ENCODE measurements at regions not wholly inside any gene's neighbourhood (a gene's known extent, or its start where the extent isn't known, plus 50 kb on each side); places are given as distances from the start of the nearest gene placed in this dataset.

- Histone ChIP-seq H3K27me3 (no peaks in the 10 kb centered on the region), H3K4me1 (no peaks in the 10 kb centered on the region), H3K27ac (no peak overlapping the region), H3K36me3 (no peaks in the 10 kb centered on the region), H3K4me3 (no peak overlapping the region), H3K9me3 (no peaks in the 10 kb centered on the region)
- no peak for DNase-seq (ENCODE audit: low spot score in 2 of 2)
- no peak for TF ChIP-seq CTCF (IDR thresholded peaks at IDR 0.05)
- intact Hi-C loops (cut with DNase I) = no loop called here
Measured at GRCh38 chr3:162211470-162211869, 714.9 kb downstream of the OTOL1 start.

- no peaks in the 10 kb centered on the region for H3K36me3 ChIP-seq
- no peak for TF ChIP-seq CTCF (IDR thresholded peaks at IDR 0.05)
- H3K4me3 ChIP-seq = no peak overlapping the region
- intact Hi-C loops (cut with DNase I) = no loop called here
- H3K4me1 ChIP-seq = peaks cover 0 to 2% of the 10 kb centered on the region in 2 donors
- H3K9me3 ChIP-seq = no peaks in the 10 kb centered on the region
- no peak overlapping the region for H3K27ac ChIP-seq
- DNase-seq (ENCODE audit: low spot score in 2 of 2) = no peak
- H3K27me3 ChIP-seq = no peaks in the 10 kb centered on the region
Measured at GRCh38 chr3:162213196-162213595, 716.6 kb downstream of the OTOL1 start.

DNA sequence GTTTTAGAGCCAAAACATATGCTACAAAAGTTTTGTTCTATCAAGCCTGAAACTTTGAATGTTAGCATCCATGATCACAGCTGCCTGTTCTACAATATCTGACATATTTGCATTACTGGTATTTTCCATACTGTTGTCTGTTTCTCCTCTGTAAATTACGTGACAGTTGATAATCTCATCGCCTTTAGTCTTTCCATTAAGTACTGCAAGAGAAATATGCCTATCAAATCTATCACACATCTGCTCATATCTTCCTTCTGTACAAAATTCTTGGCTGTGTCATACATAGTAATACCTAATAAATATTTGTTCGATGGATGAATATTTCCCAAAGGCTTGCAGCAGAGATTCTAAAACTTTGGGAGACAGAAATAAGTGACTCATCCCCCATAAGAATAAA is 717.3 kb downstream of the OTOL1 start:
- H3K9me3 ChIP-seq = no peaks in the 10 kb centered on the region
- peaks cover 0 to 2% of the 10 kb centered on the region in 2 donors for H3K4me1 ChIP-seq
- TF ChIP-seq CTCF (IDR thresholded peaks at IDR 0.05) = no peak
- no peaks in the 10 kb centered on the region for H3K27me3 ChIP-seq
- H3K4me3 ChIP-seq = no peak overlapping the region
- H3K36me3 ChIP-seq = no peaks in the 10 kb centered on the region
- no peak overlapping the region for H3K27ac ChIP-seq
- no peak for DNase-seq (ENCODE audit: low spot score in 2 of 2)
- intact Hi-C loops (cut with DNase I) = no loop called here

DNA sequence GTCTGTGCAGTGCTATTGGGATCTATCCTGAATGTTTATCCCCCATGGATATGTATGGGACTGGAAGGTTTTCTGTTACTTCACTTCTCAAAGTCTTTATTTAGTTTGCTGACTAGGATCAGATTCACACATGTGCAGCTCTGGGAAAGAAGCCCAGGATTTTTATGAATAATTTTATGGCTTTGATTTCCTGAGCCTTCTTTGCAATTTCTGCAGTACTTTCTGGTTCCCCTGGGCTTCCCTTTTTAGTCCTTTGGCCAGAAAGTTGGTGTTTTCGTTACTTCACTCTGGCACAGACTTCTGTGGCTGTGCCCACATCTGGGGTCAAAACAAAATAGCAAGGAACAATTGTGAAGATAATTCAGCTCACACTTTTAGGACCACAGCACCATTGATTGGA is 721.0 kb downstream of the OTOL1 start:
- no peak for TF ChIP-seq CTCF (IDR thresholded peaks at IDR 0.05)
- intact Hi-C loops (cut with DNase I) = no loop called here
- no peak overlapping the region for H3K27ac ChIP-seq
- H3K27me3 ChIP-seq = no peaks in the 10 kb centered on the region
- no peaks in the 10 kb centered on the region for H3K36me3 ChIP-seq
- no peak for DNase-seq (ENCODE audit: low spot score in 2 of 2)
- no peaks in the 10 kb centered on the region for H3K9me3 ChIP-seq
- no peak overlapping the region for H3K4me3 ChIP-seq
- peaks cover 0 to 2% of the 10 kb centered on the region in 2 donors for H3K4me1 ChIP-seq

GRCh38 chr3:162218479-162218878 is 721.9 kb downstream of the OTOL1 start:
- intact Hi-C loops (cut with DNase I) = no loop called here
- TF ChIP-seq CTCF (IDR thresholded peaks at IDR 0.05) = no peak

GRCh38 chr3:162224746-162225145 is 728.1 kb downstream of the OTOL1 start:
- intact Hi-C loops (cut with DNase I) = no loop called here
- no peaks in the 10 kb centered on the region for H3K9me3 ChIP-seq
- H3K27ac ChIP-seq = no peak overlapping the region

More at GRCh38 chr3:162218479-162218878, 721.9 kb downstream of the OTOL1 start:
- H3K4me3 ChIP-seq = no peak overlapping the region
- no peak for DNase-seq (ENCODE audit: low spot score in 2 of 2)
- H3K36me3 ChIP-seq = no peaks in the 10 kb centered on the region
- no peaks in the 10 kb centered on the region for H3K9me3 ChIP-seq
- peaks cover 0 to 2% of the 10 kb centered on the region in 2 donors for H3K4me1 ChIP-seq
- H3K27me3 ChIP-seq = no peaks in the 10 kb centered on the region
- no peak overlapping the region for H3K27ac ChIP-seq

More at GRCh38 chr3:162224746-162225145, 728.1 kb downstream of the OTOL1 start:
- no peaks in the 10 kb centered on the region for H3K27me3 ChIP-seq
- no peaks in the 10 kb centered on the region for H3K36me3 ChIP-seq
- DNase-seq (ENCODE audit: low spot score in 2 of 2) = no peak
- TF ChIP-seq CTCF (IDR thresholded peaks at IDR 0.05) = no peak
- H3K4me1 ChIP-seq = no peaks in the 10 kb centered on the region
- no peak overlapping the region for H3K4me3 ChIP-seq
